Gastroesophageal sphincter (tissue), 4 donors: ENCODE measurements at regions not wholly inside any gene's neighbourhood (a gene's known extent, or its start where the extent isn't known, plus 50 kb on each side); places are given as distances from the start of the nearest gene placed in this dataset.

Experiments
- ATAC-seq: fragments of 150-250 bp; one replicate; pipeline ENCODE4 v1.9.1; 2016; ENCODE audit warnings: mild to moderate bottlenecking, moderate library complexity
- H3K27ac ChIP-seq, 4 donors: fragments of 200-600 bp; sonication (generic) in 3 of 4; 1 replicate in 3 of 4; 2 replicates in 1 of 4; pipeline ENCODE4 v1.5.1; 2016 to 2019
- H3K27me3 ChIP-seq: fragments of 200-600 bp; sonication (generic); one replicate; pipeline ENCODE4 v1.5.1; 2019
- H3K36me3 ChIP-seq, 2 donors: fragments of 200-600 bp; sonication (generic); one replicate each; pipeline ENCODE4 v1.5.1; 2019; ENCODE audit warnings: control low read depth in 1 of 2
- H3K4me1 ChIP-seq, 3 donors: fragments of 200-600 bp; sonication (generic); 1 replicate in 2 of 3; 2 replicates in 1 of 3; pipeline ENCODE4 v1.5.1; 2016 to 2019; ENCODE audit warnings: control low read depth in 2 of 3
- H3K4me3 ChIP-seq, 2 donors: fragments of 200-600 bp; sonication (generic); one replicate each; pipeline ENCODE4 v1.5.1; 2019; ENCODE audit warnings: mild to moderate bottlenecking in 1 of 2, moderate library complexity in 1 of 2
- H3K9me3 ChIP-seq, 3 donors: fragments of 200-600 bp; sonication (generic); one replicate each; pipeline ENCODE4 v1.5.1; 2017 to 2019; ENCODE audit warnings: control low read depth in 2 of 3
- CTCF ChIP-seq, 4 experiments: fragments of 200-600 bp in 2 of 4; fragments of 450-650 bp in 2 of 4; sonication (generic) in 1 of 4; IDR thresholded peaks; one replicate each; pipeline ENCODE4 v1.5.1; 2017 to 2019; ENCODE audit warnings: antibody characterized with exemption in 4 of 4, mild to moderate bottlenecking in 2 of 4, moderate library complexity in 2 of 4
- EP300 ChIP-seq: sonication (generic); formaldehyde crosslinking; IDR thresholded peaks from one replicate; pipeline ENCODE4 v1.6.1; 2017; ENCODE audit warnings: antibody characterized with exemption, mild to moderate bottlenecking
- POLR2A ChIP-seq, 2 donors: fragments of 450-650 bp; IDR thresholded peaks; one replicate each; pipeline ENCODE4 v1.6.1; 2017; ENCODE audit warnings: antibody characterized with exemption in 2 of 2, mild to moderate bottlenecking in 2 of 2, moderate library complexity in 1 of 2
- POLR2AphosphoS5 ChIP-seq: sonication (generic); formaldehyde crosslinking; IDR thresholded peaks from one replicate; pipeline ENCODE4 v1.6.1; 2017; ENCODE audit warnings: antibody characterized with exemption
- WGBS, 2 donors: methylation state at CpG; one replicate each; pipeline ENCODE4 v1.1.5; 2018; ENCODE audit warnings: low coverage in 1 of 2; 5-methylcytosine and 5-hydroxymethylcytosine counted together

- Histone ChIP-seq H3K4me3 (no peak overlapping the region), H3K36me3 (no peaks in the 10 kb centered on the region), H3K9me3 (peaks cover 0 to 4% (median 0%) of the 10 kb centered on the region in 3 donors), H3K27me3 (no peaks in the 10 kb centered on the region), H3K4me1 (no peaks in the 10 kb centered on the region), H3K27ac (no peak overlapping the region)
- 70 to 89% methylated on average over 1 of the region's 1 CpG for WGBS, 2 donors
- no peak for ATAC-seq
- no peak for TF ChIP-seq POLR2AphosphoS5
- TF ChIP-seq CTCF (IDR thresholded peaks at IDR 0.05) = no peak
- TF ChIP-seq POLR2A (IDR thresholded peaks at IDR 0.05) = no peak
- no peak for TF ChIP-seq EP300
Measured at GRCh38 chr18:67232991-67233390, 283.5 kb downstream of the DSEL start.

DNA sequence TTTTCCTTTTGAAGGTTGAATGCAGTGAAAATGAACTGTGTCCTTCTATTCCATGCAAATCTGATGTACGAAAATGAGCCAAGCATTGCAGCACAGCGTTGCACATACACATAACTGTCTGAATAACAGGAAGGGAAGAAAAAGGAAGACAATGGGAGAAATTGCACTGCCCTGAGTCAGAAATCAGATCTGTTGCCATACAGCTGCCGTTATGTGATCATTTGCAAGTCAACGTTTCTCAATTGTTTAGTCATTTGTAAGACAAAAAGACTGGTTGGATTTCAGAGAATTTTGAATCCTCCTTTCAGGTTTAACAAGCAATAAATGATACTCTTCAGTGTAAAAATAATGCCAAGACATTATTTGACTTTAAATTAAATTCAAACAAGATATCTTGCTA is 284.1 kb downstream of the DSEL start:
- Histone ChIP-seq H3K4me3 (no peak overlapping the region), H3K27me3 (no peaks in the 10 kb centered on the region), H3K9me3 (peaks cover 0 to 6% (median 0%) of the 10 kb centered on the region in 3 donors), H3K27ac (no peak overlapping the region), H3K4me1 (no peaks in the 10 kb centered on the region), H3K36me3 (no peaks in the 10 kb centered on the region)
- TF ChIP-seq EP300 = no peak
- TF ChIP-seq CTCF (IDR thresholded peaks at IDR 0.05) = no peak
- TF ChIP-seq POLR2A (IDR thresholded peaks at IDR 0.05) = no peak
- TF ChIP-seq POLR2AphosphoS5 = no peak
- no peak for ATAC-seq
- WGBS, 2 donors = 42% methylated on average over 4 of the region's 4 CpGs

GRCh38 chr18:67222887-67223286 is 293.6 kb downstream of the DSEL start:
- no peak for ATAC-seq
- H3K4me1 ChIP-seq = no peaks in the 10 kb centered on the region
- no peak for TF ChIP-seq POLR2A (IDR thresholded peaks at IDR 0.05)
- TF ChIP-seq EP300 = no peak
- TF ChIP-seq CTCF (IDR thresholded peaks at IDR 0.05) = no peak
- no peak for TF ChIP-seq POLR2AphosphoS5
- H3K27ac ChIP-seq = no peak overlapping the region
- H3K4me3 ChIP-seq = no peak overlapping the region
- no peaks in the 10 kb centered on the region for H3K27me3 ChIP-seq
- H3K36me3 ChIP-seq = no peaks in the 10 kb centered on the region
- H3K9me3 ChIP-seq = peaks cover 0 to under 1% (median 0%) of the 10 kb centered on the region in 3 donors

- 80 to 85% methylated on average over 1 to 4 of the region's 5 CpGs for WGBS, 2 donors
- no peaks in the 10 kb centered on the region for H3K36me3 ChIP-seq
- H3K27ac ChIP-seq = no peak overlapping the region
- H3K4me1 ChIP-seq = no peaks in the 10 kb centered on the region
- peaks cover 13% of the 10 kb centered on the region for H3K27me3 ChIP-seq
- no peak for ATAC-seq
- no peaks in the 10 kb centered on the region for H3K9me3 ChIP-seq
- no peak overlapping the region for H3K4me3 ChIP-seq
- no peak for TF ChIP-seq CTCF (IDR thresholded peaks at IDR 0.05)
Measured at GRCh38 chr18:67219821-67220220, 296.7 kb downstream of the DSEL start.

DNA sequence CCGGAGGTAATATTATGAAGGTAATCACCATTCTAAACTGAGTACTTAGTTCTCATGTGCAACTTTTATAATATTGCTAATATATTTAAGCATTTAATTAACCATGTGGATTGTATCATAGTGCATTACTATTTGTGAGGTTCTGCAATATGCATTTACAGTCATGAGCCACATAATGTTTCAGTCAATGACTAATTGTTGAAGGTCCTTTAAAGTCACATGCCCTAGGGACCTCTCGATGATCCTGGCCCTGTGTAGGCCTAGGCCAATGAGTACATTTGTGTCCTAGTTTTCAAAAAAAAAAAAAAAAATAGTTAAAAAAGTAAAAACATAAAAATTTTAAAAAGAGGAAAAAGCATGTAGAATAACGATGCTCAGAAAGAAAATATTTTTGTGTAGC is 298.0 kb downstream of the DSEL start:
- TF ChIP-seq POLR2AphosphoS5 (no peak), EP300 (no peak), POLR2A (IDR thresholded peaks at IDR 0.05) (no peak), CTCF (IDR thresholded peaks at IDR 0.05) (no peak)
- Histone ChIP-seq H3K27me3 (peaks cover 13% of the 10 kb centered on the region), H3K36me3 (no peaks in the 10 kb centered on the region), H3K27ac (no peak overlapping the region), H3K4me1 (no peaks in the 10 kb centered on the region), H3K9me3 (no peaks in the 10 kb centered on the region), H3K4me3 (no peak overlapping the region)
- WGBS, 2 donors = 80 to 86% methylated on average over 2 to 3 of the region's 3 CpGs
- ATAC-seq = no peak
